ENCODE measurements at regions not wholly inside any gene's neighbourhood (a gene's known extent, or its start where the extent isn't known, plus 50 kb on each side); places are given as distances from the start of the nearest gene placed in this dataset.

DNA sequence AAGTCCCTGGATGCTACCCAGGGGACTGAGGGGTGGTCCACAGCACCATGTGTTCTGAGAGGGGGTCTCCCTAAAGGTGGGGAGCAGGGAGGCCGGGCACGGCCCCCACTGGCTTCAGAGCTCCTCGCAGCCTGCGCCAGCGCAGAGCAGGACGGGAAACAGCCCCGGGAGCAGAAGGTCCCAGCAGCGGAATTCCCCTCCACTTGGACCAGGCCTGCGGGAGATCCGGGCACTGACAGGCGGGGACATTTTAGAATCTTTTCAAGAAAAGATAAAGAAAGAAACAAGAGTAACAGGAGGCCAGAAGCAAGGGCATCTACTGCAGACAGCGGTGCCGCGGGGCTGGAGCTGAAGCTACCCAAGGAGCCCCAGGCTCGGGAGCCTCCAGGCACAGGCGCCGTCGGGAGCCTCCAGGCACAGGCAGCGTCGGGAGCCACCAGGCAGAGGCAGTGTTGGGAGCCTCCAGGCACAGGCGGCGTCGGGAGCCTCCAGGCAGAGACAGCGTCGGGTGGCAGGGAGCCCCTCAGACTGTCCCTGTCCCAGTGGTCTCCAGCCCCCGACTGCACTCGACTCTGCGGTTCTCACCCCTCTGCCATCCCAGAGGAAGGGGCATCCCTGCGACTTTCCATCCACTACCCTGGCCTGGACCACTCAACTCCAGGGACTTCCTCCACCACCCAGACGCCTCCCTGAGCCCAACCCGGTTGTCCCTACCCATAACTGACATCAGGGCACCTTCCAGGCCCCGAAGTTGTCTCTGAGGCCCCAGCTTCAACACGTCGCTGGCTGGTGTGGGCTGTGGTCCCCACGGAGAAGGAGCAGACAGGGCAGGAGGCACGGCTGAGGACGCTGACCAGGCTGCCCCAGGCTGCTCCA lies 211.1 kb downstream of the BRD1 start:
- TF ChIP-seq, protein P1, sequence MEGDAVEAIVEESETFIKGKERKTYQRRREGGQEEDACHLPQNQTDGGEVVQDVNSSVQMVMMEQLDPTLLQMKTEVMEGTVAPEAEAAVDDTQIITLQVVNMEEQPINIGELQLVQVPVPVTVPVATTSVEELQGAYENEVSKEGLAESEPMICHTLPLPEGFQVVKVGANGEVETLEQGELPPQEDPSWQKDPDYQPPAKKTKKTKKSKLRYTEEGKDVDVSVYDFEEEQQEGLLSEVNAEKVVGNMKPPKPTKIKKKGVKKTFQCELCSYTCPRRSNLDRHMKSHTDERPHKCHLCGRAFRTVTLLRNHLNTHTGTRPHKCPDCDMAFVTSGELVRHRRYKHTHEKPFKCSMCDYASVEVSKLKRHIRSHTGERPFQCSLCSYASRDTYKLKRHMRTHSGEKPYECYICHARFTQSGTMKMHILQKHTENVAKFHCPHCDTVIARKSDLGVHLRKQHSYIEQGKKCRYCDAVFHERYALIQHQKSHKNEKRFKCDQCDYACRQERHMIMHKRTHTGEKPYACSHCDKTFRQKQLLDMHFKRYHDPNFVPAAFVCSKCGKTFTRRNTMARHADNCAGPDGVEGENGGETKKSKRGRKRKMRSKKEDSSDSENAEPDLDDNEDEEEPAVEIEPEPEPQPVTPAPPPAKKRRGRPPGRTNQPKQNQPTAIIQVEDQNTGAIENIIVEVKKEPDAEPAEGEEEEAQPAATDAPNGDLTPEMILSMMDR (conservative IDR thresholded peaks at IDR 0.05; ENCODE audit: low read depth, low read length), result no peak
- no peak for TF ChIP-seq EZH2 (IDR thresholded peaks at IDR 0.05; ENCODE audit: low read length, unreplicated experiment)

Data from PC-3 (cell line).